ENCODE measurements at regions not wholly inside any gene's neighbourhood (a gene's known extent, or its start where the extent isn't known, plus 50 kb on each side); places are given as distances from the start of the nearest gene placed in this dataset.

GRCh38 chr2:128950758-128951157 lies 632.1 kb upstream of the HS6ST1 start:
- Mint-ChIP-seq H3K4me1 (ENCODE audit: low read depth, unreplicated experiment) (no peaks in the 10 kb centered on the region), H3K27me3 (ENCODE audit: insufficient read depth, unreplicated experiment) (peaks cover 18% of the 10 kb centered on the region), H3K36me3 (ENCODE audit: insufficient read depth, unreplicated experiment) (no peaks in the 10 kb centered on the region), H3K9me3 (ENCODE audit: unreplicated experiment) (no peaks in the 10 kb centered on the region), H3K4me3 (ENCODE audit: unreplicated experiment) (no peak overlapping the region), H3K27ac (ENCODE audit: unreplicated experiment) (no peak overlapping the region)
- Histone ChIP-seq H3K36me3 (ENCODE audit: control insufficient read depth, insufficient read depth, low read length) (no peaks in the 10 kb centered on the region), H3K4me3 (ENCODE audit: low read depth, low read length) (no peak overlapping the region), H3K27me3 (replicated peaks; ENCODE audit: control insufficient read depth, insufficient read depth, low read length) (no peaks in the 10 kb centered on the region), H3K9me3 (no peaks in the 10 kb centered on the region), H3K4me1 (no peaks in the 10 kb centered on the region)
- BruUV-seq (replicated peaks): no TSS peak
- POLR2A ChIA-PET: no interaction called here
- DNase-seq: no peak
- TF ChIP-seq, protein P1, sequence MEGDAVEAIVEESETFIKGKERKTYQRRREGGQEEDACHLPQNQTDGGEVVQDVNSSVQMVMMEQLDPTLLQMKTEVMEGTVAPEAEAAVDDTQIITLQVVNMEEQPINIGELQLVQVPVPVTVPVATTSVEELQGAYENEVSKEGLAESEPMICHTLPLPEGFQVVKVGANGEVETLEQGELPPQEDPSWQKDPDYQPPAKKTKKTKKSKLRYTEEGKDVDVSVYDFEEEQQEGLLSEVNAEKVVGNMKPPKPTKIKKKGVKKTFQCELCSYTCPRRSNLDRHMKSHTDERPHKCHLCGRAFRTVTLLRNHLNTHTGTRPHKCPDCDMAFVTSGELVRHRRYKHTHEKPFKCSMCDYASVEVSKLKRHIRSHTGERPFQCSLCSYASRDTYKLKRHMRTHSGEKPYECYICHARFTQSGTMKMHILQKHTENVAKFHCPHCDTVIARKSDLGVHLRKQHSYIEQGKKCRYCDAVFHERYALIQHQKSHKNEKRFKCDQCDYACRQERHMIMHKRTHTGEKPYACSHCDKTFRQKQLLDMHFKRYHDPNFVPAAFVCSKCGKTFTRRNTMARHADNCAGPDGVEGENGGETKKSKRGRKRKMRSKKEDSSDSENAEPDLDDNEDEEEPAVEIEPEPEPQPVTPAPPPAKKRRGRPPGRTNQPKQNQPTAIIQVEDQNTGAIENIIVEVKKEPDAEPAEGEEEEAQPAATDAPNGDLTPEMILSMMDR (IDR thresholded peaks at IDR 0.05; ENCODE audit: insufficient read depth in 1 of 2, low read depth in 1 of 2, low read length in 1 of 2, severe bottlenecking in 1 of 2, unreplicated experiment in 1 of 2): no peak
- CTCF ChIA-PET: no interaction called here
- intact Hi-C loops (cut with micrococcal nuclease; ENCODE audit: unreplicated experiment): no loop called here

- no TSS peak for BruUV-seq (replicated peaks)
- Mint-ChIP-seq H3K4me1 (ENCODE audit: low read depth, unreplicated experiment) (no peaks in the 10 kb centered on the region), H3K4me3 (ENCODE audit: unreplicated experiment) (no peak overlapping the region), H3K9me3 (ENCODE audit: unreplicated experiment) (peaks cover 24% of the 10 kb centered on the region), H3K27me3 (ENCODE audit: insufficient read depth, unreplicated experiment) (peaks cover 3% of the 10 kb centered on the region), H3K27ac (ENCODE audit: unreplicated experiment) (no peak overlapping the region), H3K36me3 (ENCODE audit: insufficient read depth, unreplicated experiment) (no peaks in the 10 kb centered on the region)
- TF ChIP-seq, protein P1 (IDR thresholded peaks at IDR 0.05; ENCODE audit: insufficient read depth in 1 of 2, low read depth in 1 of 2, low read length in 1 of 2, severe bottlenecking in 1 of 2, unreplicated experiment in 1 of 2): no peak
- CTCF ChIA-PET: no interaction called here
- Histone ChIP-seq H3K4me1 (no peaks in the 10 kb centered on the region), H3K27me3 (replicated peaks; ENCODE audit: control insufficient read depth, insufficient read depth, low read length) (no peaks in the 10 kb centered on the region), H3K4me3 (ENCODE audit: low read depth, low read length) (no peak overlapping the region), H3K36me3 (ENCODE audit: control insufficient read depth, insufficient read depth, low read length) (no peaks in the 10 kb centered on the region), H3K9me3 (no peaks in the 10 kb centered on the region)
- intact Hi-C loops (cut with micrococcal nuclease; ENCODE audit: unreplicated experiment): no loop called here
- POLR2A ChIA-PET: no interaction called here
- no peak for DNase-seq
These were observed 639.6 kb upstream of the HS6ST1 start for GRCh38 chr2:128958241-128958640.

DNA sequence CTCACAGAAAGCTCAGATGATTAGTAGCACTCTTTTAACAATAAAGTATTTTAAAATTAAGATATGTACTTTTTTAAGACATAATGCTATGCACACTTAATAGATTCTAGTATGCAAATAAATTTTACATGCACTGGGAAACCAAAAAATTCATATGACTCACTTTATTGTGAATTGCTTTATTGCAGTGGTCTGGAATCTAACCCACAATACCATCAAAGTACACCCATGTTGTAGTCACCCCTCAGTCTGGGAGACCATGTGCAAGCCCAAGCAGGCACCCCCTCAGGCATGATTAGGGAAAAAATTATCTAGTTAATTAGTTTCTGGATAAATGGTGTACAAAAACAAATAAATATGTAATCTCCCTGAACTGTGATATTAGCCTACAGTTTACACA lies 649.0 kb upstream of the HS6ST1 start:
- Mint-ChIP-seq H3K4me1 (ENCODE audit: low read depth, unreplicated experiment) (no peaks in the 10 kb centered on the region), H3K4me3 (ENCODE audit: unreplicated experiment) (no peak overlapping the region), H3K36me3 (ENCODE audit: insufficient read depth, unreplicated experiment) (no peaks in the 10 kb centered on the region), H3K27ac (ENCODE audit: unreplicated experiment) (no peak overlapping the region), H3K9me3 (ENCODE audit: unreplicated experiment) (peaks cover 5% of the 10 kb centered on the region), H3K27me3 (ENCODE audit: insufficient read depth, unreplicated experiment) (peaks cover 4% of the 10 kb centered on the region)
- BruUV-seq (replicated peaks): no TSS peak
- DNase-seq: no peak
- Histone ChIP-seq H3K4me1 (no peaks in the 10 kb centered on the region), H3K9me3 (no peaks in the 10 kb centered on the region), H3K27me3 (replicated peaks; ENCODE audit: control insufficient read depth, insufficient read depth, low read length) (no peaks in the 10 kb centered on the region), H3K4me3 (ENCODE audit: low read depth, low read length) (no peak overlapping the region), H3K36me3 (ENCODE audit: control insufficient read depth, insufficient read depth, low read length) (no peaks in the 10 kb centered on the region)
- intact Hi-C loops (cut with micrococcal nuclease; ENCODE audit: unreplicated experiment): no loop called here
- ChIA-PET CTCF (no interaction called here), POLR2A (no interaction called here)
- TF ChIP-seq, protein P1 (IDR thresholded peaks at IDR 0.05; ENCODE audit: insufficient read depth in 1 of 2, low read depth in 1 of 2, low read length in 1 of 2, severe bottlenecking in 1 of 2, unreplicated experiment in 1 of 2): no peak

All from Caco-2 (cell line).